ENCODE measurements at regions not wholly inside any gene's neighbourhood (a gene's known extent, or its start where the extent isn't known, plus 50 kb on each side); places are given as distances from the start of the nearest gene placed in this dataset.

DNA sequence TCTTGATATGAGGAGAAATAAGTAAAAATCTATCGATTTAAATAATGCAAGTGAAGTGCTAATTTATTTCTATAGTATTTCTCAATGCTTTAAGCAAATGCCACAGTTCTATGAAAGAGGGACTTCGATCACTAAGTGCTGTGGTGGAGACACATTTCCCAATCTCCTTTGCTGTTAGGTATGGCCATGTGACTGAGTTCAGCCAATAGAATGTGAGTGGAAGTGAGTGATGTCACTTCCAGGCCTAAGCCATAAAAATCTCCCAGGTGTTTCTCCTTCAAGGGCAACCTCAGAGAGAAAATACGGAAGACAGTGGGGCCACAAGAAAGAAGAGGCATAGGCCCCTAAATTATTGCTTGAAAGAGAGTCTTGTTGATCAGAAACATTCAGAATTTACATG is 100.3 kb upstream of the ANKH start:
- in situ Hi-C loops (cut with HindIII; ENCODE audit: low sequenced_read_pairs), result no loop called here
- no peak for DNase-seq (ENCODE audit: low read depth)
- TF ChIP-seq CTCF (IDR thresholded peaks at IDR 0.05; ENCODE audit: low read depth, low read length, missing control alignments), result no peak
- H3K4me3 ChIP-seq (ENCODE audit: low read depth, low read length), result no peak overlapping the region

DNA sequence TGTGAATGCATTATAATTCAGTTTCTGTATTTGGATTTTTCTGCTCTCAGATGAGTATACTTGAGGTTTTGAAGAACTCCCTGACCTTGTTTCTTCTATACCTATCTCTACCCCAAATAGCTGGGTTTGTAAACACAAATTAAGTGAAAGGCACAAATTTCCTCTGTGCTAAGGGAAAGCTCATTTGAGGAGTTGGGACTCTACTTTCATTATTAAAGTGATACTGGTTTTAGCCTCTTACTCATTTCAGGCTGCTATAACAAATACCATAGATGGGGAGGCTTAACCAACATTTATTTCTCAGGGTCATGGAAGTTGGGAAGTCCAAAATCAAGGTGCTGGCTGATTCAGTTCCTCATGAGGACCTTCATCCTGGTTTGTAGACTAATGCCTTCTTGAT is 97.2 kb upstream of the ANKH start:
- no peak for DNase-seq (ENCODE audit: low read depth)
- no peak for TF ChIP-seq CTCF (IDR thresholded peaks at IDR 0.05; ENCODE audit: low read depth, low read length, missing control alignments)
- H3K4me3 ChIP-seq (ENCODE audit: low read depth, low read length), result no peak overlapping the region
- in situ Hi-C loops (cut with HindIII; ENCODE audit: low sequenced_read_pairs), result no loop called here

- no peak overlapping the region for H3K4me3 ChIP-seq (ENCODE audit: low read depth, low read length)
- DNase-seq (ENCODE audit: low read depth), result no peak
- in situ Hi-C loops (cut with HindIII; ENCODE audit: low sequenced_read_pairs), result no loop called here
Measured at GRCh38 chr5:14967166-14967565, 95.6 kb upstream of the ANKH start.

DNA sequence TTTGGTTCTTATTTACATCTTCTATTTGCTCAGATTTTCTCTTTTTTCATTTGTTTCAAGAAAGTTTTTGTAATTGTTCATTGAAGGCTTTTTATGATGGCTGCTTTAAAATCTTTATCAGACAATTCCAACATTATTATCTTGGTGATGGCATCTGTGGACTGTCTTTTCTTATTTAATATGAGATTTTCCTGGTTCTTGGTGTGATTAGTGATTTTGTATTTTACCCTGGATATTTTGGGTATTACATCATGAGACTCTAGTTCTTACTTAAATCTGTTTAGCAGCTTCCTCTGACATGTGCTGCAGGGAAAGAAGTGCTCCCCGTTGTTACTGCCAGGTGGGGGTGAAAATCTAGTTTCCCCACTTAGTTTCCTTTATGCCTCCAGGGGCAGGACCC is 94.2 kb upstream of the ANKH start:
- TF ChIP-seq CTCF (IDR thresholded peaks at IDR 0.05; ENCODE audit: low read depth, low read length, missing control alignments), result no peak
- in situ Hi-C loops (cut with HindIII; ENCODE audit: low sequenced_read_pairs), result no loop called here
- DNase-seq (ENCODE audit: low read depth), result no peak
- H3K4me3 ChIP-seq (ENCODE audit: low read depth, low read length), result no peak overlapping the region

More at GRCh38 chr5:14967166-14967565, 95.6 kb upstream of the ANKH start:
- no peak for TF ChIP-seq CTCF (IDR thresholded peaks at IDR 0.05; ENCODE audit: low read depth, low read length, missing control alignments)

GRCh38 chr5:14962604-14963003 is 91.0 kb upstream of the ANKH start:
- in situ Hi-C loops (cut with HindIII; ENCODE audit: low sequenced_read_pairs), result no loop called here
- no peak overlapping the region for H3K4me3 ChIP-seq (ENCODE audit: low read depth, low read length)
- no peak for TF ChIP-seq CTCF (IDR thresholded peaks at IDR 0.05; ENCODE audit: low read depth, low read length, missing control alignments)
- no peak for DNase-seq (ENCODE audit: low read depth)

- DNase-seq (ENCODE audit: low read depth), result no peak
- H3K4me3 ChIP-seq (ENCODE audit: low read depth, low read length), result no peak overlapping the region
- in situ Hi-C loops (cut with HindIII; ENCODE audit: low sequenced_read_pairs), result no loop called here
- no peak for TF ChIP-seq CTCF (IDR thresholded peaks at IDR 0.05; ENCODE audit: low read depth, low read length, missing control alignments)
Measured at GRCh38 chr5:14960120-14960462, 88.5 kb upstream of the ANKH start.
